Prostate gland (tissue), 2 donors: ENCODE measurements at regions not wholly inside any gene's neighbourhood (a gene's known extent, or its start where the extent isn't known, plus 50 kb on each side); places are given as distances from the start of the nearest gene placed in this dataset.
"Not testable (repeated sequence)": the region's sequence is repeated elsewhere in the genome, so short reads cannot be mapped to it uniquely, and the experiment has no call there.

Source experiments
- CTCF ChIP-seq, 4 experiments: fragments of 200-600 bp in 2 of 4; fragments of 450-650 bp in 2 of 4; sonication (generic) in 2 of 4; IDR thresholded peaks; 1 replicate in 3 of 4; 2 replicates in 1 of 4; pipeline ENCODE4 v1.5.1; 2016 to 2019; ENCODE audit warnings: antibody characterized with exemption in 4 of 4, mild to moderate bottlenecking in 2 of 4, moderate library complexity in 2 of 4
- POLR2A ChIP-seq: fragments of 450-650 bp; IDR thresholded peaks from one replicate; pipeline ENCODE4 v1.6.1; 2016; ENCODE audit warnings: antibody characterized with exemption, mild to moderate bottlenecking
- POLR2AphosphoS5 ChIP-seq: sonication (generic); formaldehyde crosslinking; IDR thresholded peaks from one replicate; pipeline ENCODE4 v1.6.1; 2017; ENCODE audit warnings: antibody characterized with exemption

GRCh38 chr21:9821472-9821871, 699.9 kb upstream of the TPTE start:
- TF ChIP-seq CTCF (IDR thresholded peaks at IDR 0.05); POLR2A; POLR2AphosphoS5: not testable (repeated sequence)
